H1 (cell line): ENCODE measurements at regions not wholly inside any gene's neighbourhood (a gene's known extent, or its start where the extent isn't known, plus 50 kb on each side); places are given as distances from the start of the nearest gene placed in this dataset.

Source experiments
- CTCF ChIA-PET: fragments of 300-600 bp; sonication (Branson Sonifier 250); formaldehyde crosslinking; loops from one replicate; lab custom pipeline; 2021; ENCODE audit not compliant: partially characterized antibody; lab: Charles Lee
- POLR2A ChIA-PET: fragments of 300-600 bp; sonication (Branson Sonifier 250); formaldehyde crosslinking; loops from one replicate; lab custom pipeline; 2021; ENCODE audit warnings: inconsistent platforms; ENCODE audit not compliant: partially characterized antibody; lab: Charles Lee
- DNase-seq, 2 experiments: peaks; one replicate each; pipeline versions ENCODE4 v3.0.0 to v3.0.0-alpha.2; 2010 to 2022; ENCODE audit warnings: low spot score in 2 of 2, low read depth in 1 of 2, mixed read lengths in 1 of 2
- FAIRE-seq: peaks from 2 replicates; lab custom pipeline; 2011; peaks lifted over from hg19 to GRCh38; lab: Jason Lieb, UNC
- H2AFZ ChIP-seq: 2 replicates; pipeline ENCODE4 v1.8.1; 2012; ENCODE audit warnings: low read length, inconsistent platforms
- H2AK5ac ChIP-seq: 2 replicates; pipeline ENCODE4 v1.6.1; 2013; ENCODE audit warnings: low read depth, low read length
- H2BK120ac ChIP-seq: replicated peaks from 2 replicates; pipeline ENCODE3; 2013; ENCODE audit warnings: low read depth, low read length, inconsistent platforms
- H2BK12ac ChIP-seq: 2 replicates; pipeline ENCODE4 v1.6.1; 2013; ENCODE audit warnings: low read depth, low read length
- H2BK15ac ChIP-seq: 2 replicates; pipeline ENCODE4 v1.6.1; 2013; ENCODE audit warnings: low read length
- H2BK20ac ChIP-seq: 2 replicates; pipeline ENCODE4 v1.6.1; 2013; ENCODE audit warnings: low read length
- H2BK5ac ChIP-seq: 2 replicates; pipeline ENCODE4 v1.6.1; 2013; ENCODE audit warnings: low read depth, low read length
- H3K14ac ChIP-seq: 2 replicates; pipeline ENCODE4 v1.6.1; 2013; ENCODE audit warnings: inconsistent platforms; ENCODE audit not compliant: insufficient read length
- H3K18ac ChIP-seq: 2 replicates; pipeline ENCODE4 v1.6.1; 2013; ENCODE audit warnings: low read length; ENCODE audit errors: extremely low read depth
- H3K23ac ChIP-seq: 2 replicates; pipeline ENCODE4 v1.6.1; 2013; ENCODE audit warnings: inconsistent platforms; ENCODE audit not compliant: insufficient read length
- H3K23me2 ChIP-seq: 2 replicates; pipeline ENCODE4 v1.6.1; 2013; ENCODE audit warnings: low read depth, low read length
- H3K27ac ChIP-seq: 2 replicates; pipeline ENCODE4 v1.6.1; 2011; ENCODE audit warnings: low read depth, low read length, inconsistent platforms
- H3K27me3 ChIP-seq, 4 experiments: replicated peaks in 1 of 4; 1 replicate in 1 of 4; 2 replicates in 3 of 4; pipeline versions ENCODE4 v1.6.1 to v1.8.1; 2011 to 2013; ENCODE audit warnings: low read length in 3 of 4, mild to moderate bottlenecking in 3 of 4, inconsistent platforms in 2 of 4, mixed read lengths in 2 of 4, moderate library complexity in 1 of 4; ENCODE audit not compliant: control insufficient read depth in 3 of 4, insufficient read depth in 3 of 4; ENCODE audit errors: extremely low read depth in 1 of 4
- H3K36me3 ChIP-seq, 4 experiments: 2 replicates each; pipeline versions ENCODE4 v1.6.1 to v1.8.1; 2011 to 2013; ENCODE audit warnings: mild to moderate bottlenecking in 4 of 4, low read length in 3 of 4, moderate library complexity in 2 of 4, control low read depth in 1 of 4, inconsistent platforms in 1 of 4; ENCODE audit not compliant: insufficient read depth in 4 of 4, control insufficient read depth in 2 of 4
- H3K4ac ChIP-seq: replicated peaks from 2 replicates; pipeline ENCODE3; 2013; ENCODE audit warnings: low read length, low read depth, mixed read lengths, inconsistent platforms; ENCODE audit not compliant: insufficient read length
- H3K4me1 ChIP-seq, 4 experiments: replicated peaks in 1 of 4; 1 replicate in 1 of 4; 2 replicates in 3 of 4; pipeline versions ENCODE4 v1.6.1 to v1.8.1; 2011 to 2013; ENCODE audit warnings: low read length in 3 of 4, inconsistent platforms in 2 of 4, mixed read lengths in 1 of 4; ENCODE audit not compliant: insufficient read depth in 4 of 4, control insufficient read depth in 3 of 4
- H3K4me2 ChIP-seq, 2 experiments: 2 replicates each; pipeline versions ENCODE4 v1.6.1 to v1.8.1; 2011 to 2013; ENCODE audit warnings: low read depth in 2 of 2, low read length in 2 of 2, control low read depth in 1 of 2, inconsistent platforms in 1 of 2, mild to moderate bottlenecking in 1 of 2; ENCODE audit not compliant: insufficient read depth in 1 of 2
- H3K4me3 ChIP-seq, 4 experiments: fragments of 200-600, 300-600 bp in 1 of 4; sonication (generic), shearing (Covaris generic), sonication (Bioruptor Twin) in 1 of 4; 2 replicates each; pipeline versions ENCODE4 v1.5.1 to v1.8.1; 2011 to 2016; ENCODE audit warnings: low read length in 4 of 4, low read depth in 3 of 4, control low read depth in 2 of 4, inconsistent platforms in 2 of 4, mild to moderate bottlenecking in 2 of 4, mixed read lengths in 1 of 4, moderate library complexity in 1 of 4; ENCODE audit not compliant: insufficient read depth in 2 of 4; ENCODE audit errors: extremely low read depth in 1 of 4
- H3K56ac ChIP-seq: replicated peaks from 2 replicates; pipeline ENCODE3; 2013; ENCODE audit warnings: low read depth, mild to moderate bottlenecking, mixed read lengths, low read length, inconsistent platforms; ENCODE audit not compliant: insufficient read length
- H3K79me1 ChIP-seq: 2 replicates; pipeline ENCODE4 v1.6.1; 2013; ENCODE audit warnings: low read depth, low read length, control low read depth
- H3K79me2 ChIP-seq, 2 experiments: 2 replicates each; pipeline versions ENCODE4 v1.6.1 to v1.8.1; 2012 to 2013; ENCODE audit warnings: low read length in 2 of 2, mild to moderate bottlenecking in 2 of 2, inconsistent platforms in 1 of 2; ENCODE audit not compliant: insufficient read depth in 2 of 2, control insufficient read depth in 1 of 2
- H3K9ac ChIP-seq, 4 experiments: replicated peaks in 1 of 4; 1 replicate in 1 of 4; 2 replicates in 3 of 4; pipeline versions ENCODE4 v1.6.1 to v1.8.1; 2011 to 2013; ENCODE audit warnings: low read depth in 3 of 4, low read length in 3 of 4, control low read depth in 2 of 4, mild to moderate bottlenecking in 2 of 4, moderate library complexity in 2 of 4, inconsistent platforms in 1 of 4; ENCODE audit errors: extremely low read depth in 1 of 4
- H3K9me3 ChIP-seq, 2 experiments: 2 replicates each; pipeline versions ENCODE4 v1.6.1 to v1.8.1; 2012 to 2013; ENCODE audit warnings: mild to moderate bottlenecking in 2 of 2, moderate library complexity in 2 of 2, control low read depth in 1 of 2, inconsistent platforms in 1 of 2, low read depth in 1 of 2, low read length in 1 of 2, mixed read lengths in 1 of 2; ENCODE audit not compliant: insufficient read depth in 2 of 2
- H4K20me1 ChIP-seq, 2 experiments: replicated peaks in 1 of 2; 2 replicates each; pipeline versions ENCODE3 to v1.8.1; 2011 to 2013; ENCODE audit warnings: inconsistent platforms in 2 of 2, low read length in 2 of 2, mild to moderate bottlenecking in 1 of 2; ENCODE audit not compliant: insufficient read depth in 2 of 2, control insufficient read depth in 1 of 2
- H4K5ac ChIP-seq: 2 replicates; pipeline ENCODE4 v1.6.1; 2013; ENCODE audit warnings: low read length, low read depth, mixed read lengths, inconsistent platforms; ENCODE audit not compliant: insufficient read length
- H4K8ac ChIP-seq: 2 replicates; pipeline ENCODE4 v1.8.0; 2013; ENCODE audit warnings: mild to moderate bottlenecking, moderate library complexity, low read length, inconsistent platforms; ENCODE audit not compliant: insufficient read depth; ENCODE audit errors: extremely low read depth
- H4K91ac ChIP-seq: replicated peaks from 2 replicates; pipeline ENCODE3; 2013; ENCODE audit warnings: low read length, mixed read lengths, inconsistent platforms; ENCODE audit not compliant: insufficient read length
- ATF2 ChIP-seq: IDR thresholded peaks from 2 replicates; pipeline ENCODE4 v1.6.1; 2012; ENCODE audit warnings: low read length, inconsistent platforms
- BRCA1 ChIP-seq: IDR thresholded peaks from 2 replicates; pipeline ENCODE4 v1.6.1; 2012; ENCODE audit warnings: low read depth, low read length, improper control_type of control experiment
- KDM4A ChIP-seq: IDR thresholded peaks from one replicate; pipeline ENCODE4 v1.7.1; 2012; ENCODE audit warnings: low read depth, mild to moderate bottlenecking, moderate library complexity, low read length, inconsistent platforms; ENCODE audit not compliant: severe bottlenecking
- NANOG ChIP-seq: IDR thresholded peaks from 2 replicates; pipeline ENCODE4 v1.6.1; 2011; ENCODE audit warnings: low read length, low read depth, mild to moderate bottlenecking, inconsistent platforms; ENCODE audit not compliant: insufficient read depth, poor library complexity, severe bottlenecking
- PHF8 ChIP-seq: fragments of 200-600 bp; sonication (generic); conservative IDR thresholded peaks from 2 replicates; pipeline ENCODE4 v1.7.1; 2012; ENCODE audit warnings: low read depth, mild to moderate bottlenecking, inconsistent platforms, low read length, moderate library complexity
- POLR2AphosphoS5 ChIP-seq: IDR thresholded peaks from 2 replicates; pipeline ENCODE4 v1.6.1; 2011; ENCODE audit warnings: low read depth, low read length
- RAD21 ChIP-seq, 2 experiments: IDR thresholded peaks in 1 of 2; conservative IDR thresholded peaks in 1 of 2; 2 replicates each; pipeline ENCODE4 v1.6.1; 2011; ENCODE audit warnings: low read depth in 2 of 2, low read length in 2 of 2, improper control_type of control experiment in 1 of 2, inconsistent platforms in 1 of 2, mild to moderate bottlenecking in 1 of 2, moderate library complexity in 1 of 2
- RBBP5 ChIP-seq: IDR thresholded peaks from 2 replicates; pipeline ENCODE4 v1.7.1; 2012; ENCODE audit warnings: low read depth, mild to moderate bottlenecking, inconsistent platforms, low read length, moderate library complexity, borderline replicate concordance
- SP1 ChIP-seq: IDR thresholded peaks from 2 replicates; pipeline ENCODE4 v1.6.1; 2011; ENCODE audit warnings: low read depth, low read length
- TAF7 ChIP-seq: optimal IDR thresholded peaks from 2 replicates; pipeline ENCODE3; 2011; ENCODE audit warnings: low read depth, mild to moderate bottlenecking, inconsistent platforms, low read length, moderate library complexity, borderline replicate concordance
- TBP ChIP-seq: IDR thresholded peaks from 2 replicates; pipeline ENCODE4 v1.6.1; 2011; ENCODE audit warnings: low read depth, low read length, improper control_type of control experiment
- YY1 ChIP-seq: IDR thresholded peaks from 2 replicates; pipeline ENCODE4 v1.6.1; 2011; ENCODE audit warnings: low read depth, mild to moderate bottlenecking, low read length
- TF ChIP-seq, protein P1 (sequence below): IDR thresholded peaks from 2 replicates; pipeline ENCODE4 v1.6.1; 2012; ENCODE audit warnings: inconsistent platforms

GRCh38 chr5:125967576-125967975 is 455.6 kb upstream of the GRAMD2B start:
- Histone ChIP-seq H4K8ac (no peak overlapping the region), H3K14ac (no peak overlapping the region), H2BK15ac (no peak overlapping the region), H3K79me2 (no peaks in the 10 kb centered on the region), H3K23ac (no peak overlapping the region), H2BK5ac (no peak overlapping the region), H3K27me3 (peaks cover 0 to 1% (median 0%) of the 10 kb centered on the region in 4 experiments; a peak in 1 of 7 replicates), H3K4me1 (no peaks in the 10 kb centered on the region), H4K91ac (no peak overlapping the region), H2BK120ac (no peak overlapping the region), H2BK20ac (no peak overlapping the region), H3K4ac (no peak overlapping the region), H3K4me2 (no peak overlapping the region), H4K5ac (no peak overlapping the region), H3K4me3 (no peak overlapping the region), H3K18ac (no peak overlapping the region), H2AK5ac (no peak overlapping the region), H2AFZ (no peak overlapping the region; the same call in 1 of the 2 replicates), H3K23me2 (no peaks in the 10 kb centered on the region), H2BK12ac (no peak overlapping the region), H3K36me3 (no peaks in the 10 kb centered on the region), H4K20me1 (no peaks in the 10 kb centered on the region), H3K9me3 (no peaks in the 10 kb centered on the region), H3K9ac (no peak overlapping the region), H3K79me1 (no peaks in the 10 kb centered on the region), H3K56ac (no peak overlapping the region), H3K27ac (no peak overlapping the region)
- FAIRE-seq (no peak), DNase-seq (no peak)
- ChIA-PET CTCF (no interaction called here), POLR2A (no interaction called here)
- no peak for TF ChIP-seq SP1
- TF ChIP-seq NANOG: no peak
- TF ChIP-seq, protein P1, sequence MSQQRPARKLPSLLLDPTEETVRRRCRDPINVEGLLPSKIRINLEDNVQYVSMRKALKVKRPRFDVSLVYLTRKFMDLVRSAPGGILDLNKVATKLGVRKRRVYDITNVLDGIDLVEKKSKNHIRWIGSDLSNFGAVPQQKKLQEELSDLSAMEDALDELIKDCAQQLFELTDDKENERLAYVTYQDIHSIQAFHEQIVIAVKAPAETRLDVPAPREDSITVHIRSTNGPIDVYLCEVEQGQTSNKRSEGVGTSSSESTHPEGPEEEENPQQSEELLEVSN: no peak
- TF ChIP-seq RAD21 (IDR thresholded peaks at IDR 0.05 in 1 of 2, conservative IDR thresholded peaks at IDR 0.05 in 1 of 2; ENCODE audit: low read depth in 2 of 2, low read length in 2 of 2): no peak
- no peak for TF ChIP-seq KDM4A
- TF ChIP-seq TBP: no peak
- no peak for TF ChIP-seq ATF2
- no peak for TF ChIP-seq POLR2AphosphoS5
- TF ChIP-seq BRCA1: no peak
- no peak for TF ChIP-seq YY1
- no peak for TF ChIP-seq RBBP5
- no peak for TF ChIP-seq TAF7
- no peak for TF ChIP-seq PHF8
